ENCODE measurements at regions not wholly inside any gene's neighbourhood (a gene's known extent, or its start where the extent isn't known, plus 50 kb on each side); places are given as distances from the start of the nearest gene placed in this dataset.

DNA sequence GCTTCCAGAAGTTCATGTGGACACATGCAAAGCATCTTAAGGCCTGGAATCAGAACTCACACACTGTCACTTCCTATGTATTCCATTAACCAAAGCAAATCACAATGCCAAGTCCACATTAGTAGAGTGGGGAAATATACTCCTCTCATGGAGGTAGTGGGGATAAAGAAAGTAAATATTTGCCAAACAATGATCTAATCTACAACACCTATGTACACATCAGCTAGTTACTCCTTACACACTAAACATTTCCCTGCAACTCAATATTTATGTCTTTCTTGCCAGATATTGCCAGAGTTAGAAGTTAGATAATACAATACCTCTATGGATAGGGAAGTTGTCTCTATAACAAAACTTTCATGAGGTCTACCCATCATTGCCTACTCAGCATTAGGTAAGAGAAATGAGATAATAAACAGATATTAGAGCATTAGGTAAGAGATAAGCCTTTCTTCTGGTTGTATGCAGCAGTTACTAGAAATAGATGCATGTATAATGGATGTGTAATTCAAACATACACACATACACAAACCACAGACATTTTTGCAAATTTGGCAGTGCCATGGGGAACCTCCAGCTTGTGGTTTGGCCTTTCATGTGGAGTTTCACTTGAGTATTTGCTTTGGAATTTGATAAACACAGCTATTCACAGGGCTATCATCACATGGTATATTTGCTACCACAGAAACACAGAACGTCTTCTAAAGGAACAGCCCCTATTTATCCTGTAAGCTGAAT is 196.5 kb downstream of the TLE1 start:
- Mint-ChIP-seq H3K4me1 (no peaks in the 10 kb centered on the region), H3K36me3 (ENCODE audit: insufficient read depth in 1 of 3, low read depth in 3 of 3) (no peaks in the 10 kb centered on the region), H3K27me3 (ENCODE audit: low read depth) (no peaks in the 10 kb centered on the region), H3K9me3 (no peaks in the 10 kb centered on the region), H3K4me3 (no peak overlapping the region), H3K27ac (no peak overlapping the region)
- Histone ChIP-seq H2BK12ac (ENCODE audit: insufficient read length, low read depth, low read length) (no peak overlapping the region), H3K27ac (ENCODE audit: insufficient read length, low read depth, low read length) (no peak overlapping the region), H3K18ac (ENCODE audit: insufficient read length, low read depth, low read length) (no peak overlapping the region), H3K4me2 (ENCODE audit: insufficient read depth, insufficient read length, low read length) (no peak overlapping the region), H2BK15ac (ENCODE audit: low read depth, low read length) (no peak overlapping the region), H2BK120ac (ENCODE audit: low read depth, low read length, poor library complexity, severe bottlenecking) (no peak overlapping the region), H4K8ac (replicated peaks; ENCODE audit: insufficient read length, low read depth, low read length) (no peak overlapping the region), H3K14ac (ENCODE audit: insufficient read depth, low read length) (no peak overlapping the region), H4K20me1 (ENCODE audit: control insufficient read depth, insufficient read depth, insufficient read length) (no peaks in the 10 kb centered on the region), H3K4ac (ENCODE audit: low read depth, low read length) (no peak overlapping the region), H3K23ac (ENCODE audit: insufficient read length, low read depth, low read length) (no peak overlapping the region), H2AFZ (ENCODE audit: low read length) (no peak overlapping the region), H3K4me1 (ENCODE audit: insufficient read depth, low read length) (no peaks in the 10 kb centered on the region), H3K27me3 (ENCODE audit: insufficient read depth, low read length) (no peaks in the 10 kb centered on the region), H3K79me1 (ENCODE audit: insufficient read depth, low read depth, low read length, poor library complexity, severe bottlenecking) (no peaks in the 10 kb centered on the region), H3K9ac (ENCODE audit: extremely low read depth, insufficient read length, low read length) (no peak overlapping the region), H3K56ac (ENCODE audit: insufficient read length, low read depth, low read length) (no peak overlapping the region), H4K91ac (ENCODE audit: insufficient read length, low read depth, low read length) (no peak overlapping the region), H2AK5ac (ENCODE audit: insufficient read length, low read length) (no peak overlapping the region), H3K23me2 (ENCODE audit: insufficient read length, low read depth, low read length, poor library complexity, severe bottlenecking) (no peaks in the 10 kb centered on the region), H3K9me3 (ENCODE audit: control insufficient read depth, low read depth, low read length) (no peaks in the 10 kb centered on the region), H3K79me2 (ENCODE audit: insufficient read depth, low read length) (no peaks in the 10 kb centered on the region), H4K5ac (ENCODE audit: insufficient read length, low read depth, low read length) (no peak overlapping the region), H3T11ph (ENCODE audit: low read length) (no peak overlapping the region), H2BK5ac (ENCODE audit: insufficient read length, low read length) (no peak overlapping the region), H2BK20ac (ENCODE audit: low read depth, low read length, poor library complexity, severe bottlenecking) (no peak overlapping the region)
- DNase-seq: no peak
- WGBS (ENCODE audit: extremely low coverage, insufficient read length, low lambda C conversion rate): no CpG with 5 or more reads among the region's 1 CpG
- TF ChIP-seq, protein P1, sequence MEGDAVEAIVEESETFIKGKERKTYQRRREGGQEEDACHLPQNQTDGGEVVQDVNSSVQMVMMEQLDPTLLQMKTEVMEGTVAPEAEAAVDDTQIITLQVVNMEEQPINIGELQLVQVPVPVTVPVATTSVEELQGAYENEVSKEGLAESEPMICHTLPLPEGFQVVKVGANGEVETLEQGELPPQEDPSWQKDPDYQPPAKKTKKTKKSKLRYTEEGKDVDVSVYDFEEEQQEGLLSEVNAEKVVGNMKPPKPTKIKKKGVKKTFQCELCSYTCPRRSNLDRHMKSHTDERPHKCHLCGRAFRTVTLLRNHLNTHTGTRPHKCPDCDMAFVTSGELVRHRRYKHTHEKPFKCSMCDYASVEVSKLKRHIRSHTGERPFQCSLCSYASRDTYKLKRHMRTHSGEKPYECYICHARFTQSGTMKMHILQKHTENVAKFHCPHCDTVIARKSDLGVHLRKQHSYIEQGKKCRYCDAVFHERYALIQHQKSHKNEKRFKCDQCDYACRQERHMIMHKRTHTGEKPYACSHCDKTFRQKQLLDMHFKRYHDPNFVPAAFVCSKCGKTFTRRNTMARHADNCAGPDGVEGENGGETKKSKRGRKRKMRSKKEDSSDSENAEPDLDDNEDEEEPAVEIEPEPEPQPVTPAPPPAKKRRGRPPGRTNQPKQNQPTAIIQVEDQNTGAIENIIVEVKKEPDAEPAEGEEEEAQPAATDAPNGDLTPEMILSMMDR (conservative IDR thresholded peaks at IDR 0.05): no peak

All from H9 (cell line).